WERI-Rb-1 (cell line): ENCODE measurements at regions not wholly inside any gene's neighbourhood (a gene's known extent, or its start where the extent isn't known, plus 50 kb on each side); places are given as distances from the start of the nearest gene placed in this dataset.
A peak's percentile ranks its signal among the peaks of the same experiment; 100 is the strongest.

ENCODE experiments used
- DNase-seq: peaks from one replicate; pipeline ENCODE4 v3.0.0-alpha.2; 2020
- H3K27ac ChIP-seq: fragments of 250-450 bp; sonication (Bioruptor Pico); 2 replicates; pipeline ENCODE4 v1.5.1; 2020; ENCODE audit warnings: mild to moderate bottlenecking, moderate library complexity
- H3K27me3 ChIP-seq: fragments of 250-450 bp; sonication (Bioruptor Pico); 2 replicates; pipeline ENCODE4 v1.5.1; 2021; ENCODE audit warnings: mild to moderate bottlenecking, low read depth, moderate library complexity; ENCODE audit not compliant: insufficient read depth, severe bottlenecking
- H3K36me3 ChIP-seq: fragments of 250-450 bp; sonication (Bioruptor Pico); 2 replicates; pipeline ENCODE4 v1.5.1; 2020; ENCODE audit warnings: mild to moderate bottlenecking, moderate library complexity
- H3K4me3 ChIP-seq: 2 replicates; pipeline ENCODE4 v1.5.1; 2011; ENCODE audit warnings: low read depth, mild to moderate bottlenecking, control low read depth, low read length
- H3K9me3 ChIP-seq: fragments of 250-450 bp; sonication (Bioruptor Pico); 2 replicates; pipeline ENCODE4 v1.5.1; 2021; ENCODE audit warnings: mild to moderate bottlenecking, moderate library complexity; ENCODE audit not compliant: severe bottlenecking
- TF ChIP-seq, protein P1 (sequence below): IDR thresholded peaks from 2 replicates; pipeline ENCODE4 v1.5.1; 2011; ENCODE audit warnings: low read depth, mild to moderate bottlenecking, control low read depth, inconsistent platforms, low read length

DNA sequence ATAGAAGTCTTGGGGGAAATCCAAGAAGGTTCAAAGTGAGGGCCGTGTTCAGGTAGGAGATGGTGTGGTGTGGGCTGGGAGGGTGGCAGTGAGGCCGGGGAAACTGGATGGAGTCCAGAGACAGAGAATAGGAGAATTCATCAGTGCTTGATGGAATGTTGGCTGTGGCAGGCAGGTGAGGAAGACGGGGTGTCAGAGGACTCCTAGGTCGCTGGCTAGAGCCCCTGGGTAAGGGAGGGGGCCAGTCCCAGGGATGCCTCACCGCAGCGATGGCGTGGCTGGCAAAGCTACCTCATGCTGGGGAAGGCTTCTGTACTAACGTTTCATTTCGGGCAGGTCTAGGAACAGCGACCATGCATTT is 373.0 kb downstream of the RPS24 start:
- H3K27ac ChIP-seq: peak overlapping the region; percentile 90
- TF ChIP-seq, protein P1, sequence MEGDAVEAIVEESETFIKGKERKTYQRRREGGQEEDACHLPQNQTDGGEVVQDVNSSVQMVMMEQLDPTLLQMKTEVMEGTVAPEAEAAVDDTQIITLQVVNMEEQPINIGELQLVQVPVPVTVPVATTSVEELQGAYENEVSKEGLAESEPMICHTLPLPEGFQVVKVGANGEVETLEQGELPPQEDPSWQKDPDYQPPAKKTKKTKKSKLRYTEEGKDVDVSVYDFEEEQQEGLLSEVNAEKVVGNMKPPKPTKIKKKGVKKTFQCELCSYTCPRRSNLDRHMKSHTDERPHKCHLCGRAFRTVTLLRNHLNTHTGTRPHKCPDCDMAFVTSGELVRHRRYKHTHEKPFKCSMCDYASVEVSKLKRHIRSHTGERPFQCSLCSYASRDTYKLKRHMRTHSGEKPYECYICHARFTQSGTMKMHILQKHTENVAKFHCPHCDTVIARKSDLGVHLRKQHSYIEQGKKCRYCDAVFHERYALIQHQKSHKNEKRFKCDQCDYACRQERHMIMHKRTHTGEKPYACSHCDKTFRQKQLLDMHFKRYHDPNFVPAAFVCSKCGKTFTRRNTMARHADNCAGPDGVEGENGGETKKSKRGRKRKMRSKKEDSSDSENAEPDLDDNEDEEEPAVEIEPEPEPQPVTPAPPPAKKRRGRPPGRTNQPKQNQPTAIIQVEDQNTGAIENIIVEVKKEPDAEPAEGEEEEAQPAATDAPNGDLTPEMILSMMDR: no peak
- peak overlapping the region; percentile 64 for H3K4me3 ChIP-seq
- H3K27me3 ChIP-seq: no peaks in the 10 kb centered on the region
- H3K36me3 ChIP-seq: no peaks in the 10 kb centered on the region
- no peak for DNase-seq
- H3K9me3 ChIP-seq: no peaks in the 10 kb centered on the region

DNA sequence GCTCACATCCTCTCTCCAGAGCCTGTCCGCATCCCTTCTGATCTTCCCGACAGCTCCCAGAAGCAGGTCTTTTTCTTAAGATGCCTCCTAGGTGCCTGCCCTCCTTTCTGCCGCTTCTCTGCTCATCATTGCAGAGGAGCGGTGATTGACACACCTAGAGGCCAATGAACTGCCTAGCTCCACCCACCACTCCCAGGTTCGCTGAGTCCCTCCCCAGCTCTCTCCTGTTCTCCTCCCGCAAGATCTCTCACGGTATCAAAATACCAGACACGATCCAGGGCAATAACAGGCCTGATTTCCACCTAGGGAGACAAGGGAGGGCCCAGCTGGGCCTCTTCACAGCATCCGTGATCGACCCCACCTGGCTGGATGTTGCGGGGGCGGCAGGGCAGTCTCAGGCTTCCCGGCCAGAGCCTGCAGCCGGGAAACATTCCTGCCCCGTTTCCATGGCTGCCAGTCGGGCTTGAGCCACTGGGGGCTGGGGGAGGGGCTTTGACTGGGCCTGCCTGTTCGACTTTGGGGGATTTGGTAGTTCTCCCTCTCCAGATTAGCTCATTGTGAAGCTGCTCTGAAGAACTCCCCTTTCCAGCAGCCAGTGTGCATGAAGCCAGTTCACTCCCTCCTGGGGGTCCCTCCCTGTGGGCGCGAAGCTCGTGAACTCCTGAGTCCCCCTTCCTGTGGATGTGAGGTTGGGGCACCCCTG is 373.5 kb downstream of the RPS24 start:
- DNase-seq: peak; percentile 98
- no peaks in the 10 kb centered on the region for H3K9me3 ChIP-seq
- H3K4me3 ChIP-seq: peak overlapping the region; percentile 64
- TF ChIP-seq, protein P1: no peak
- no peaks in the 10 kb centered on the region for H3K36me3 ChIP-seq
- H3K27ac ChIP-seq: peak overlapping the region; percentile 90
- H3K27me3 ChIP-seq: no peaks in the 10 kb centered on the region

DNA sequence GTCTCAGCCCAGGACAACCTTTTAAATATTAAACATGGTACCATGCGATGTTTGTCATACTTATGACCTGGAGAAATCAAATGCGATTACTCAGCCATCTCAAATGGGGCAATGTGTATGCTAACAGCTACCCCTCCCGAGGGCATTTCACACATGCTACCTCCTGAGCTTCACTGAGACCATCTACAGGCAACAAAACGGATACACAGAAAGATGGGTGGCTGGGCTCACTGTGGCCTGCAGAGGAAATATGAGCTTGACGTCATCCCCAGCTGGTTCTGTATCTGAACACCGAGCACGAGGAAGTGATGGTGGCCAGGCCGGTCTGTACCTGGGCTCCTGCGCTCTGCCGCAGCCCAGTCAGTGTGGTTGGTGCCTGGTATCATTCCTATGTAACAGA is 374.3 kb downstream of the RPS24 start:
- Histone ChIP-seq H3K36me3 (no peaks in the 10 kb centered on the region), H3K27ac (peak overlapping the region; percentile 90), H3K4me3 (no peak overlapping the region), H3K9me3 (no peaks in the 10 kb centered on the region), H3K27me3 (no peaks in the 10 kb centered on the region)
- peak; percentile 6 for DNase-seq
- TF ChIP-seq, protein P1: no peak

DNA sequence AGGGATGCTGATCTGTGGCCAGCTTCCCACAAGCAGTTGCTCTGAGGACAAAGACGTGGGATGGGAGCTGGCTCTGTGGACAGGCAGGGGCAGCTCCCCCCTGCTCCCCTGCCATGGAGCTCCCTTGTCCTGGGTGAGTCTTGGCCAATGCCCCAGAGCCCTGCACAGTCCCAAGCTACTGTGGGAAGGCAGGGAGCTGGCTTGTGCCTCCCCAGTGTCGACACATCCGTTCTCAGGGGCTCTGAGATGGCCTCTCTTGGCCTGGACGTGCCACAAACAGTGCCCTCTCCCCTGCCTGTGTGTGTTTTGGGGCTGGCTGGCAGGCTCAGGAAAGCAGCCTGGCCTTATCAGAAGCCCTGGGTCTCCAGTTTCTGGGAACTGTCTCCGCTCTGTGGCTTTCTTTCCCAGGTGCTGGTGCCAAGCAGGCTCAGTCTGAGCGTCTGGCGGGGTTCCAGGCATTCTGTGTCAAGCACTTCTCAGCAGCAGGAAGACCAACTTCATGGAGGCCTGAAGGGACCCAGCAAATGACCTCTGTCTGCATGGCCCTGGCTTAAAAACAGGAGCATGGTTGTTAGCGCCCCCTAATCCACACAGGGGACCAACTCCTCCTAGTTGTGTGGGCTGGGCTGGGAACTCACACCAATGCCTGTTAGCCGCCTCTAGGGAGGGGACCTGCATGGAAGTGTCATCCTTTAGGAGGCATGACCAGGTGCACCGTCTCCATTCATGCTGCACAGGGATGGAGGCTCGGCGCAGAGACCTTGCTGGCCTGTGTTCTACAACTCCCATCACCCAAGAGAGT is 375.2 kb downstream of the RPS24 start:
- DNase-seq: peak; percentile 63
- Histone ChIP-seq H3K27me3 (no peaks in the 10 kb centered on the region), H3K36me3 (no peaks in the 10 kb centered on the region), H3K27ac (peak overlapping the region; percentile 90; the same call in 1 of the 2 replicates), H3K9me3 (no peaks in the 10 kb centered on the region), H3K4me3 (no peak overlapping the region)
- TF ChIP-seq, protein P1: peak; percentile 30; the same call in 1 of the 2 replicates

DNA sequence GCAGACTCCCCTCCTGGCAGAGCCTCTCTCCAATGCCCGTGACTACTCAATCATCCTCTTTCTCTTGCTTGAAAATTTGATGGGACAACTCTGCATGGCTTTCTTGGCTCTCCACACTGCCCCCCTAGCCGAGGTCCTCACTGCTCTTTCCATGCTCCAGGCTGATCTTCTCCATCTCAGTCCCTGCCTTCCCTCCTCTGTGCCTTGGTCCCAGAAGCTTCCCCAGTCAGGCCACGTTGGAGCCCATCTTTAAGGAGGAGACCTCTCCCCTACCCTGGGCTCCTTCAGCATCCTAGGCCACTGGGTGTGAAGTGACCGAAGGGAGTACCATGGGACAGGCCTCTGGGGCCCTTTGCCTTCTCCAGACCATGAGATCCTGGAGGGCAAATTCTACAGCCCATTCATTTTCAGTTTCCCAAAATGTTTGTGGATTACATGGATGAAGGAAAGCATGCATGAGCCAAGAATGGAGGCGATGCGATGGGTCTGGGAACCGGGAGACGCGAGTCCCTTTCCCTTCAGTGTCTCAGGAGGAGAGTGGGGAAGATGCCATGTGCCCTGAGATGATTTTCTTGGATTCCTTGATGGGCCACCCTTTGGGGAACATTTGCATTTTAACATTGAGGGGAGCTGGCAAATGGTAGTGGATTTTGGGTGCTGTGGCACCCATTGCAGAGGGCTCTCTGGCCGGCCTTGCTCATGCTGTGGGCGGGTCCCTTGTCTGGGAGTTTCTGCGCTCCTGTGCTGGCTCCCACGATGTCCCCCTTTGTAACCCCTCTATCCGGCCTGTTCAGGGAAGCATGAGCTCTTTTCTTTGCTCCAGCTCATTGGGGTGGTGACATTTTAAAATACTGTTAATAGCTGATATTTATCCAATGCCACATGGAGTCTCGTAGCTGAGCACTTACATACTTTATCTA is 376.6 kb downstream of the RPS24 start:
- DNase-seq: peak; percentile 1
- H3K27ac ChIP-seq: no peak overlapping the region
- no peaks in the 10 kb centered on the region for H3K27me3 ChIP-seq
- TF ChIP-seq, protein P1: no peak
- H3K4me3 ChIP-seq: no peak overlapping the region
- no peaks in the 10 kb centered on the region for H3K36me3 ChIP-seq
- no peaks in the 10 kb centered on the region for H3K9me3 ChIP-seq
